ENCODE measurements at regions not wholly inside any gene's neighbourhood (a gene's known extent, or its start where the extent isn't known, plus 50 kb on each side); places are given as distances from the start of the nearest gene placed in this dataset.

DNA sequence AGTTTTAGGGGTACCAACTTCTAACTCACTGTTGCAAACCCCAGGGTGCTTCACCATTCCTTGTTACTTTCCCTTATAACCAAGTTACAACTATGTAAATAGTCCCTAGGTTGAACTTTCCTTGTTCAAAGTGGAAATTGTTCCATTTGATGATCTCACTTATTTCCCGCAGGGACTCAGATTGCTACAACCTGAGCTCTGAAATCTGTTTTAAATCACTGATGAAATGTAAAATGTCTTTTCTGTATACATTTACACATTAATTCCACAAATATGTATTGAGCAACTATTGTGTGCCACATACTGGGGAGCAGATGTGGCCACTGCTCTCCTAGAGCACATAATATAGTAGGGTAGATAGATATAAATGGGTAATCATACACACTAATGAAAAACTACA is 69.1 kb upstream of the TARS1 start:
- BruUV-seq (replicated peaks) = no TSS peak
- no peaks in the 10 kb centered on the region for H3K27me3 ChIP-seq (ENCODE audit: control insufficient read depth in 1 of 2, insufficient read depth in 2 of 2, low read length in 2 of 2)
- H3K9me3 ChIP-seq (ENCODE audit: low read length) = no peaks in the 10 kb centered on the region
- no peak overlapping the region for H2AFZ ChIP-seq (ENCODE audit: low read length)
- TF ChIP-seq SMC3 (IDR thresholded peaks at IDR 0.05; ENCODE audit: low read length) = no peak
- TF ChIP-seq, protein P1, sequence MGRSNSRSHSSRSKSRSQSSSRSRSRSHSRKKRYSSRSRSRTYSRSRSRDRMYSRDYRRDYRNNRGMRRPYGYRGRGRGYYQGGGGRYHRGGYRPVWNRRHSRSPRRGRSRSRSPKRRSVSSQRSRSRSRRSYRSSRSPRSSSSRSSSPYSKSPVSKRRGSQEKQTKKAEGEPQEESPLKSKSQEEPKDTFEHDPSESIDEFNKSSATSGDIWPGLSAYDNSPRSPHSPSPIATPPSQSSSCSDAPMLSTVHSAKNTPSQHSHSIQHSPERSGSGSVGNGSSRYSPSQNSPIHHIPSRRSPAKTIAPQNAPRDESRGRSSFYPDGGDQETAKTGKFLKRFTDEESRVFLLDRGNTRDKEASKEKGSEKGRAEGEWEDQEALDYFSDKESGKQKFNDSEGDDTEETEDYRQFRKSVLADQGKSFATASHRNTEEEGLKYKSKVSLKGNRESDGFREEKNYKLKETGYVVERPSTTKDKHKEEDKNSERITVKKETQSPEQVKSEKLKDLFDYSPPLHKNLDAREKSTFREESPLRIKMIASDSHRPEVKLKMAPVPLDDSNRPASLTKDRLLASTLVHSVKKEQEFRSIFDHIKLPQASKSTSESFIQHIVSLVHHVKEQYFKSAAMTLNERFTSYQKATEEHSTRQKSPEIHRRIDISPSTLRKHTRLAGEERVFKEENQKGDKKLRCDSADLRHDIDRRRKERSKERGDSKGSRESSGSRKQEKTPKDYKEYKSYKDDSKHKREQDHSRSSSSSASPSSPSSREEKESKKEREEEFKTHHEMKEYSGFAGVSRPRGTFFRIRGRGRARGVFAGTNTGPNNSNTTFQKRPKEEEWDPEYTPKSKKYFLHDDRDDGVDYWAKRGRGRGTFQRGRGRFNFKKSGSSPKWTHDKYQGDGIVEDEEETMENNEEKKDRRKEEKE (IDR thresholded peaks at IDR 0.05) = no peak
- no peak for TF ChIP-seq BRD4 (CRISPR knock-in tag; IDR thresholded peaks at IDR 0.05)
- no peak for TF ChIP-seq KAT7 (CRISPR knock-in tag; IDR thresholded peaks at IDR 0.05; ENCODE audit: borderline replicate concordance)
- no peak for TF ChIP-seq ZNF766 (CRISPR knock-in tag; IDR thresholded peaks at IDR 0.05; ENCODE audit: borderline replicate concordance)
- TF ChIP-seq, protein P2, sequence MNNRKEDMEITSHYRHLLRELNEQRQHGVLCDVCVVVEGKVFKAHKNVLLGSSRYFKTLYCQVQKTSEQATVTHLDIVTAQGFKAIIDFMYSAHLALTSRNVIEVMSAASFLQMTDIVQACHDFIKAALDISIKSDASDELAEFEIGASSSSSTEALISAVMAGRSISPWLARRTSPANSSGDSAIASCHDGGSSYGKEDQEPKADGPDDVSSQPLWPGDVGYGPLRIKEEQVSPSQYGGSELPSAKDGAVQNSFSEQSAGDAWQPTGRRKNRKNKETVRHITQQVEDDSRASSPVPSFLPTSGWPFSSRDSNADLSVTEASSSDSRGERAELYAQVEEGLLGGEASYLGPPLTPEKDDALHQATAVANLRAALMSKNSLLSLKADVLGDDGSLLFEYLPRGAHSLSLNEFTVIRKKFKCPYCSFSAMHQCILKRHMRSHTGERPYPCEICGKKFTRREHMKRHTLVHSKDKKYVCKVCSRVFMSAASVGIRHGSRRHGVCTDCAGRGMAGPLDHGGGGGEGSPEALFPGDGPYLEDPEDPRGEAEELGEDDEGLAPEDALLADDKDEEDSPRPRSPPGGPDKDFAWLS (CRISPR knock-in tag; IDR thresholded peaks at IDR 0.05; ENCODE audit: borderline replicate concordance) = no peak
- no peak for TF ChIP-seq FOXA1 (IDR thresholded peaks at IDR 0.05)
- no peak for TF ChIP-seq FOXA1 (CRISPR knock-in tag; IDR thresholded peaks at IDR 0.05)
- TF ChIP-seq SP2 (CRISPR knock-in tag; IDR thresholded peaks at IDR 0.05) = no peak
- TF ChIP-seq POLR2AphosphoS5 (IDR thresholded peaks at IDR 0.05; ENCODE audit: low read depth, low read length) = no peak
- TF ChIP-seq HNF4A (CRISPR knock-in tag; IDR thresholded peaks at IDR 0.05) = no peak
- no peak for TF ChIP-seq SIX1 (CRISPR knock-in tag; IDR thresholded peaks at IDR 0.05; ENCODE audit: borderline replicate concordance)
- WGBS (ENCODE audit: low lambda C conversion rate) = 97% methylated on average over 1 of the region's 1 CpG
- no peak overlapping the region for H3K27ac ChIP-seq (ENCODE audit: extremely low read length, insufficient read depth, low read length)
- no peaks in the 10 kb centered on the region for H3K4me1 ChIP-seq (ENCODE audit: insufficient read depth, low read length)
- no peak for FAIRE-seq
- no peak overlapping the region for H3K4me2 ChIP-seq (ENCODE audit: low read depth, low read length)
- CTCF ChIA-PET (ENCODE audit: low intra/inter-chr PET ratio, low total read pairs) = no interaction called here
- in situ Hi-C loops (cut with HindIII; ENCODE audit: extremely low pct_ligation_motif_present, low pct_unique_long_range_greater_than_20kb) = no loop called here
- intact Hi-C loops (cut with micrococcal nuclease; ENCODE audit: unreplicated experiment) = no loop called here
- DNase-seq (ENCODE audit: low spot score) = no peak
- H3K79me2 ChIP-seq (ENCODE audit: insufficient read depth, low read length) = no peaks in the 10 kb centered on the region
- no peaks in the 10 kb centered on the region for H4K20me1 ChIP-seq (ENCODE audit: insufficient read depth, low read length)
- no peak for ATAC-seq
- H3K36me3 ChIP-seq (replicated peaks in 1 of 2; ENCODE audit: control insufficient read depth in 1 of 2, insufficient read depth in 2 of 2, low read length in 2 of 2) = no peaks in the 10 kb centered on the region
- H3K4me3 ChIP-seq (replicated peaks in 1 of 3; ENCODE audit: insufficient read depth in 1 of 3, low read depth in 2 of 3, low read length in 3 of 3) = no peak overlapping the region
- no peak overlapping the region for H3K9ac ChIP-seq (ENCODE audit: insufficient read depth, low read depth, low read length)
- POLR2A ChIA-PET = no interaction called here
